Mesothelial cell of epicardium (in vitro differentiated cells): ENCODE measurements at regions not wholly inside any gene's neighbourhood (a gene's known extent, or its start where the extent isn't known, plus 50 kb on each side); places are given as distances from the start of the nearest gene placed in this dataset.

Experiments used
- DNase-seq, 2 experiments: peaks; one replicate each; pipeline ENCODE4 v3.0.0; 2021; ENCODE audit warnings: low spot score in 2 of 2; ENCODE audit not compliant: unreplicated experiment in 2 of 2
- H3K27ac Mint-ChIP-seq: 2 replicates; pipeline ENCODE4 v1.8.0; 2021; ENCODE audit warnings: mixed read lengths
- H3K27me3 Mint-ChIP-seq: 2 replicates; pipeline ENCODE4 v1.8.0; 2021; ENCODE audit warnings: low read depth, mixed read lengths
- H3K36me3 Mint-ChIP-seq: 2 replicates; pipeline ENCODE4 v1.8.0; 2021; ENCODE audit warnings: mixed read lengths
- H3K4me1 Mint-ChIP-seq: 2 replicates; pipeline ENCODE4 v1.8.0; 2021; ENCODE audit warnings: mixed read lengths
- H3K4me3 Mint-ChIP-seq: 2 replicates; pipeline ENCODE4 v1.8.0; 2021; ENCODE audit warnings: mild to moderate bottlenecking, moderate library complexity, mixed read lengths
- H3K9me3 Mint-ChIP-seq: 2 replicates; pipeline ENCODE4 v1.8.0; 2021; ENCODE audit warnings: mixed read lengths
- TF ChIP-seq, protein P1 (sequence below): fragments of 200-600 bp; sonication (generic); IDR thresholded peaks from one replicate; pipeline ENCODE4 v1.5.0; 2021; ENCODE audit warnings: antibody characterized with exemption; ENCODE audit not compliant: unreplicated experiment

DNA sequence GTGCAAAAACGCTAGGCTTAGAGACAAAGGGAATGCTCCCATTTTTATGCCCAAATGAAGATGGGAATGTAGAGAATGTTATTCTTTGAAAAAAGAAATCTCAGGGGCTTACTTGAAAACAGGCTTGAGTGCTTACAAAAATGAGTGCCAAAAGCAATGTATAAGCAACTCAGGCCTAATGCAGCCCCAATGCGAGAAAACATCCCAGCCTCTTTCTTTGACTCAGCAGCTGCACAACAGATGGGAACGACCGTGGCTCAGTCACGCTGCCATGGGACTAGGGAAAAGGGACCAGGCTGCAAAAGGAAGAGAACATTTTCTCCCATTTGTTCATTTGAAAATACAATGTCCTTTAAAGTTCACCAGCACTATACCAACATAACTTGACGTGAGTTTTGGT, 246.4 kb upstream of the LRIG1 start:
- Mint-ChIP-seq H3K4me3 (no peak overlapping the region), H3K4me1 (peaks cover 10% of the 10 kb centered on the region), H3K27me3 (peaks cover 7% of the 10 kb centered on the region), H3K36me3 (no peaks in the 10 kb centered on the region), H3K27ac (no peak overlapping the region), H3K9me3 (no peaks in the 10 kb centered on the region)
- TF ChIP-seq, protein P1, sequence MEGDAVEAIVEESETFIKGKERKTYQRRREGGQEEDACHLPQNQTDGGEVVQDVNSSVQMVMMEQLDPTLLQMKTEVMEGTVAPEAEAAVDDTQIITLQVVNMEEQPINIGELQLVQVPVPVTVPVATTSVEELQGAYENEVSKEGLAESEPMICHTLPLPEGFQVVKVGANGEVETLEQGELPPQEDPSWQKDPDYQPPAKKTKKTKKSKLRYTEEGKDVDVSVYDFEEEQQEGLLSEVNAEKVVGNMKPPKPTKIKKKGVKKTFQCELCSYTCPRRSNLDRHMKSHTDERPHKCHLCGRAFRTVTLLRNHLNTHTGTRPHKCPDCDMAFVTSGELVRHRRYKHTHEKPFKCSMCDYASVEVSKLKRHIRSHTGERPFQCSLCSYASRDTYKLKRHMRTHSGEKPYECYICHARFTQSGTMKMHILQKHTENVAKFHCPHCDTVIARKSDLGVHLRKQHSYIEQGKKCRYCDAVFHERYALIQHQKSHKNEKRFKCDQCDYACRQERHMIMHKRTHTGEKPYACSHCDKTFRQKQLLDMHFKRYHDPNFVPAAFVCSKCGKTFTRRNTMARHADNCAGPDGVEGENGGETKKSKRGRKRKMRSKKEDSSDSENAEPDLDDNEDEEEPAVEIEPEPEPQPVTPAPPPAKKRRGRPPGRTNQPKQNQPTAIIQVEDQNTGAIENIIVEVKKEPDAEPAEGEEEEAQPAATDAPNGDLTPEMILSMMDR: no peak
- DNase-seq: no peak

DNA sequence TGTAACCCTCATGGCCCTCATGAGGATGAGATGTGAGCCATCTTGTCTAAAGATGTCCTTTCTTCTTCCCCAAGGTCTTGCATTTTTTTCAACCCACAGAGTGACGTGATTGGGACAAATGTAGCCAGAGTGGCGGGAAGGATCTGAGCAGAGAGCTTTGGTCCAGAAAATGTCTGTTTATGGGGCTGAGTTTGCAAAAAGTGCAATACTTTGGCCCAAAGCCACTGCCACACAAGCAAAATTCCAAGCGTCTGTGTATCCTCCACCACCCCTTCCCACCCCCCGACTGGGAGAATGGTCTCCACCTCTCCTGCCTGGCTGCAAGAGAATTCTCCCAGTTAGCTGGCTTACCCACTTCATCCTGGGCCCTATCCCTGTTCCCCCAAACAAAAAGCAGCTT, 246.9 kb upstream of the LRIG1 start:
- H3K4me1 Mint-ChIP-seq: peaks cover 10% of the 10 kb centered on the region

DNA sequence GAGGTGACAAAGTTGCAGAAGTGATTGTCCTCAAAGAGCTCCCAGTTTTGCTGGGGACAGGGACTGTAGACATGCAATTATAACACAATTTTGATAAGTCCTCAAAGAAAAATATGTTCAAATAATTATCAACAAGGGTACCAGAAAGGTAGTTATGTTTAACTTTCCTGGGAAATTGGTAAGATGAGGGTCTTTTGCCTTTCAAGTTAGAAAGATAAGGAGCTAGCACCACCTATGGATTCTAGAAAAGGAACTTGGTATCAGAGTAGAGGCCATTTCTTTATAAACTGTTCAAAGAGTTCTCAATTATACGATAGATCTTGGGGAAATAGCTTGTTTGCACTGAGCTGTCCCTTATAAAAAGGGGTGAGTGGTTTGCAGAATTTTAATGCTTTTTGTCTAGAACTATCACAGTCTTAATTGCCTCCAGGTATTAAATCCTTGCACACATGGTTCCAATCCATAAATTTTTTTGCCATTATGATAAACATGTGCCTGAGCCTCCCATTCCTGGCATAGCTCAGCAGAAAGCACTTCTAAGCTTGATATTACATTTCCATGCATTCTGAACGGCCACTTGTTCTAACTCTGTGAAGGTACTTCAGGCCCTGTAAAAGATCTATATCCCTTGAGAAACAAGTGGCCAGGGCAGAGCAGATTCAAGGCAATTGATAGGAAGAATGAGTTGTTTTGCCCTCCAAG, 247.5 kb upstream of the LRIG1 start:
- H3K4me1 Mint-ChIP-seq: peaks cover 10% of the 10 kb centered on the region
- H3K36me3 Mint-ChIP-seq: no peaks in the 10 kb centered on the region
- no peaks in the 10 kb centered on the region for H3K9me3 Mint-ChIP-seq
- H3K4me3 Mint-ChIP-seq: no peak overlapping the region
- no peak overlapping the region for H3K27ac Mint-ChIP-seq
- TF ChIP-seq, protein P1: no peak
- no peak for DNase-seq
- peaks cover 7% of the 10 kb centered on the region for H3K27me3 Mint-ChIP-seq

More for the DNA sequence above, 246.9 kb upstream of the LRIG1 start:
- peaks cover 7% of the 10 kb centered on the region for H3K27me3 Mint-ChIP-seq
- H3K27ac Mint-ChIP-seq: no peak overlapping the region
- no peaks in the 10 kb centered on the region for H3K9me3 Mint-ChIP-seq
- no peak for DNase-seq
- TF ChIP-seq, protein P1: no peak
- H3K36me3 Mint-ChIP-seq: no peaks in the 10 kb centered on the region
- H3K4me3 Mint-ChIP-seq: no peak overlapping the region

DNA sequence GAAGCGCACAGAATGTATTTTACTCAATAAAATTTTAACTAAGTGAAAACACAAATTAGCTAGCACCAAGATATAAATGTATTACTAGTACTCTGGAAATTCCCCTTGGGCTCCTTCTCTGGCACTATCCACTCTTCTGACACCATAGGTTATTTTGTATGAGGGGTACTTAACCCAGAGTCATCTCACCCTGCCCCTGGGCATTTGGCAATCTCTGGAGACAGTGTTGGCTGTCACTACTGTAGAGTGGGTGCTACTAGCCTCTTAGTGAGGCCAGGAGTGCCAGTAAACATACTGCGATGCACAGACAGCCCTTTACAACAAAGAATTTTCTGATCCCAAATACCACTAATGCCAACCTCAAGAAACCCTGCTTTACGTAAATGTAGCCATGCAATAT, 246.3 kb upstream of the KBTBD8 start:
- H3K36me3 Mint-ChIP-seq: no peaks in the 10 kb centered on the region
- H3K27ac Mint-ChIP-seq: no peak overlapping the region
- peaks cover 10% of the 10 kb centered on the region for H3K4me1 Mint-ChIP-seq
- no peaks in the 10 kb centered on the region for H3K9me3 Mint-ChIP-seq
- H3K27me3 Mint-ChIP-seq: peaks cover 1% of the 10 kb centered on the region
- no peak overlapping the region for H3K4me3 Mint-ChIP-seq
- TF ChIP-seq, protein P1: no peak
- no peak for DNase-seq

DNA sequence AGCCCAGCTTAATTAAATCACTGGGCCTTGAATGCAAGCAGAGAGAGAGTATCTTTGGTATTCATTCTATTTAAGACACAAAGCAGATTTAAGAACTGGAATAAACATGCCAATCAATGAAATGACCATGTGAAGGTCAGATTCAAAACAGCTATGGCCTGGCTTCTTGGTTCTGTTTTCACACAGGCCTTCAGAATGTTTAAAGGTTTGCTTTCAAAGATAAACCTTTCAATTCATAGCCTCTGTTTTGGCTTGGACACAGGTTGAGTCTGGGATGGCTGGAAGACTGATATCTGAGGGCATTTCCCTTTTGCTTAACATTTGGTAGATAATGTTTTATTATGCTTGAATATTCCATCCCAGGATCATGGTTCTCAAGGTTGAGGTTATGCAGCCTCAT, 244.4 kb upstream of the KBTBD8 start:
- H3K9me3 Mint-ChIP-seq: no peaks in the 10 kb centered on the region
- no peak overlapping the region for H3K27ac Mint-ChIP-seq
- DNase-seq: no peak
- no peak overlapping the region for H3K4me3 Mint-ChIP-seq
- H3K27me3 Mint-ChIP-seq: no peaks in the 10 kb centered on the region
- no peaks in the 10 kb centered on the region for H3K36me3 Mint-ChIP-seq
- TF ChIP-seq, protein P1: no peak
- H3K4me1 Mint-ChIP-seq: peaks cover 4% of the 10 kb centered on the region
